H1 (cell line): ENCODE measurements at regions not wholly inside any gene's neighbourhood (a gene's known extent, or its start where the extent isn't known, plus 50 kb on each side); places are given as distances from the start of the nearest gene placed in this dataset.

Experiments
- CTCF ChIA-PET: fragments of 300-600 bp; sonication (Branson Sonifier 250); formaldehyde crosslinking; loops from one replicate; lab custom pipeline; 2021; ENCODE audit not compliant: partially characterized antibody; lab: Charles Lee
- POLR2A ChIA-PET: fragments of 300-600 bp; sonication (Branson Sonifier 250); formaldehyde crosslinking; loops from one replicate; lab custom pipeline; 2021; ENCODE audit warnings: inconsistent platforms; ENCODE audit not compliant: partially characterized antibody; lab: Charles Lee
- DNase-seq, 2 experiments: peaks; one replicate each; pipeline versions ENCODE4 v3.0.0 to v3.0.0-alpha.2; 2010 to 2022; ENCODE audit warnings: low spot score in 2 of 2, low read depth in 1 of 2, mixed read lengths in 1 of 2
- FAIRE-seq: peaks from 2 replicates; lab custom pipeline; 2011; peaks lifted over from hg19 to GRCh38; lab: Jason Lieb, UNC
- H2AFZ ChIP-seq: 2 replicates; pipeline ENCODE4 v1.8.1; 2012; ENCODE audit warnings: low read length, inconsistent platforms
- H2AK5ac ChIP-seq: 2 replicates; pipeline ENCODE4 v1.6.1; 2013; ENCODE audit warnings: low read depth, low read length
- H2BK120ac ChIP-seq: replicated peaks from 2 replicates; pipeline ENCODE3; 2013; ENCODE audit warnings: low read depth, low read length, inconsistent platforms
- H2BK12ac ChIP-seq: 2 replicates; pipeline ENCODE4 v1.6.1; 2013; ENCODE audit warnings: low read depth, low read length
- H2BK15ac ChIP-seq: 2 replicates; pipeline ENCODE4 v1.6.1; 2013; ENCODE audit warnings: low read length
- H2BK20ac ChIP-seq: 2 replicates; pipeline ENCODE4 v1.6.1; 2013; ENCODE audit warnings: low read length
- H2BK5ac ChIP-seq: 2 replicates; pipeline ENCODE4 v1.6.1; 2013; ENCODE audit warnings: low read depth, low read length
- H3K14ac ChIP-seq: 2 replicates; pipeline ENCODE4 v1.6.1; 2013; ENCODE audit warnings: inconsistent platforms; ENCODE audit not compliant: insufficient read length
- H3K18ac ChIP-seq: 2 replicates; pipeline ENCODE4 v1.6.1; 2013; ENCODE audit warnings: low read length; ENCODE audit errors: extremely low read depth
- H3K23ac ChIP-seq: 2 replicates; pipeline ENCODE4 v1.6.1; 2013; ENCODE audit warnings: inconsistent platforms; ENCODE audit not compliant: insufficient read length
- H3K23me2 ChIP-seq: 2 replicates; pipeline ENCODE4 v1.6.1; 2013; ENCODE audit warnings: low read depth, low read length
- H3K27ac ChIP-seq: 2 replicates; pipeline ENCODE4 v1.6.1; 2011; ENCODE audit warnings: low read depth, low read length, inconsistent platforms
- H3K27me3 ChIP-seq, 4 experiments: replicated peaks in 1 of 4; 1 replicate in 1 of 4; 2 replicates in 3 of 4; pipeline versions ENCODE4 v1.6.1 to v1.8.1; 2011 to 2013; ENCODE audit warnings: low read length in 3 of 4, mild to moderate bottlenecking in 3 of 4, inconsistent platforms in 2 of 4, mixed read lengths in 2 of 4, moderate library complexity in 1 of 4; ENCODE audit not compliant: control insufficient read depth in 3 of 4, insufficient read depth in 3 of 4; ENCODE audit errors: extremely low read depth in 1 of 4
- H3K36me3 ChIP-seq, 4 experiments: 2 replicates each; pipeline versions ENCODE4 v1.6.1 to v1.8.1; 2011 to 2013; ENCODE audit warnings: mild to moderate bottlenecking in 4 of 4, low read length in 3 of 4, moderate library complexity in 2 of 4, control low read depth in 1 of 4, inconsistent platforms in 1 of 4; ENCODE audit not compliant: insufficient read depth in 4 of 4, control insufficient read depth in 2 of 4
- H3K4ac ChIP-seq: replicated peaks from 2 replicates; pipeline ENCODE3; 2013; ENCODE audit warnings: low read length, low read depth, mixed read lengths, inconsistent platforms; ENCODE audit not compliant: insufficient read length
- H3K4me1 ChIP-seq, 4 experiments: replicated peaks in 1 of 4; 1 replicate in 1 of 4; 2 replicates in 3 of 4; pipeline versions ENCODE4 v1.6.1 to v1.8.1; 2011 to 2013; ENCODE audit warnings: low read length in 3 of 4, inconsistent platforms in 2 of 4, mixed read lengths in 1 of 4; ENCODE audit not compliant: insufficient read depth in 4 of 4, control insufficient read depth in 3 of 4
- H3K4me2 ChIP-seq, 2 experiments: 2 replicates each; pipeline versions ENCODE4 v1.6.1 to v1.8.1; 2011 to 2013; ENCODE audit warnings: low read depth in 2 of 2, low read length in 2 of 2, control low read depth in 1 of 2, inconsistent platforms in 1 of 2, mild to moderate bottlenecking in 1 of 2; ENCODE audit not compliant: insufficient read depth in 1 of 2
- H3K4me3 ChIP-seq, 4 experiments: fragments of 200-600, 300-600 bp in 1 of 4; sonication (generic), shearing (Covaris generic), sonication (Bioruptor Twin) in 1 of 4; 2 replicates each; pipeline versions ENCODE4 v1.5.1 to v1.8.1; 2011 to 2016; ENCODE audit warnings: low read length in 4 of 4, low read depth in 3 of 4, control low read depth in 2 of 4, inconsistent platforms in 2 of 4, mild to moderate bottlenecking in 2 of 4, mixed read lengths in 1 of 4, moderate library complexity in 1 of 4; ENCODE audit not compliant: insufficient read depth in 2 of 4; ENCODE audit errors: extremely low read depth in 1 of 4
- H3K56ac ChIP-seq: replicated peaks from 2 replicates; pipeline ENCODE3; 2013; ENCODE audit warnings: low read depth, mild to moderate bottlenecking, mixed read lengths, low read length, inconsistent platforms; ENCODE audit not compliant: insufficient read length
- H3K79me1 ChIP-seq: 2 replicates; pipeline ENCODE4 v1.6.1; 2013; ENCODE audit warnings: low read depth, low read length, control low read depth
- H3K79me2 ChIP-seq, 2 experiments: 2 replicates each; pipeline versions ENCODE4 v1.6.1 to v1.8.1; 2012 to 2013; ENCODE audit warnings: low read length in 2 of 2, mild to moderate bottlenecking in 2 of 2, inconsistent platforms in 1 of 2; ENCODE audit not compliant: insufficient read depth in 2 of 2, control insufficient read depth in 1 of 2
- H3K9ac ChIP-seq, 4 experiments: replicated peaks in 1 of 4; 1 replicate in 1 of 4; 2 replicates in 3 of 4; pipeline versions ENCODE4 v1.6.1 to v1.8.1; 2011 to 2013; ENCODE audit warnings: low read depth in 3 of 4, low read length in 3 of 4, control low read depth in 2 of 4, mild to moderate bottlenecking in 2 of 4, moderate library complexity in 2 of 4, inconsistent platforms in 1 of 4; ENCODE audit errors: extremely low read depth in 1 of 4
- H3K9me3 ChIP-seq, 2 experiments: 2 replicates each; pipeline versions ENCODE4 v1.6.1 to v1.8.1; 2012 to 2013; ENCODE audit warnings: mild to moderate bottlenecking in 2 of 2, moderate library complexity in 2 of 2, control low read depth in 1 of 2, inconsistent platforms in 1 of 2, low read depth in 1 of 2, low read length in 1 of 2, mixed read lengths in 1 of 2; ENCODE audit not compliant: insufficient read depth in 2 of 2
- H4K20me1 ChIP-seq, 2 experiments: replicated peaks in 1 of 2; 2 replicates each; pipeline versions ENCODE3 to v1.8.1; 2011 to 2013; ENCODE audit warnings: inconsistent platforms in 2 of 2, low read length in 2 of 2, mild to moderate bottlenecking in 1 of 2; ENCODE audit not compliant: insufficient read depth in 2 of 2, control insufficient read depth in 1 of 2
- H4K5ac ChIP-seq: 2 replicates; pipeline ENCODE4 v1.6.1; 2013; ENCODE audit warnings: low read length, low read depth, mixed read lengths, inconsistent platforms; ENCODE audit not compliant: insufficient read length
- H4K8ac ChIP-seq: 2 replicates; pipeline ENCODE4 v1.8.0; 2013; ENCODE audit warnings: mild to moderate bottlenecking, moderate library complexity, low read length, inconsistent platforms; ENCODE audit not compliant: insufficient read depth; ENCODE audit errors: extremely low read depth
- H4K91ac ChIP-seq: replicated peaks from 2 replicates; pipeline ENCODE3; 2013; ENCODE audit warnings: low read length, mixed read lengths, inconsistent platforms; ENCODE audit not compliant: insufficient read length
- ATF3 ChIP-seq: IDR thresholded peaks from 2 replicates; pipeline ENCODE4 v1.6.1; 2011; ENCODE audit warnings: low read depth, mild to moderate bottlenecking, low read length; ENCODE audit not compliant: insufficient read depth
- BACH1 ChIP-seq: IDR thresholded peaks from 2 replicates; pipeline ENCODE4 v1.6.1; 2012; ENCODE audit warnings: low read length, improper control_type of control experiment
- CHD2 ChIP-seq: IDR thresholded peaks from 2 replicates; pipeline ENCODE4 v1.6.1; 2012; ENCODE audit warnings: low read length, improper control_type of control experiment
- GTF2F1 ChIP-seq: IDR thresholded peaks from 2 replicates; pipeline ENCODE4 v1.6.1; 2012; ENCODE audit warnings: low read depth, low read length, improper control_type of control experiment, borderline replicate concordance
- JUND ChIP-seq: IDR thresholded peaks from 2 replicates; pipeline ENCODE4 v1.6.1; 2011; ENCODE audit warnings: mild to moderate bottlenecking, improper control_type of control experiment, low read length
- MAFK ChIP-seq: IDR thresholded peaks from 2 replicates; pipeline ENCODE4 v1.6.1; 2012; ENCODE audit warnings: low read depth, mild to moderate bottlenecking, improper control_type of control experiment, low read length
- NANOG ChIP-seq: IDR thresholded peaks from 2 replicates; pipeline ENCODE4 v1.6.1; 2011; ENCODE audit warnings: low read length, low read depth, mild to moderate bottlenecking, inconsistent platforms; ENCODE audit not compliant: insufficient read depth, poor library complexity, severe bottlenecking
- POLR2AphosphoS5 ChIP-seq: IDR thresholded peaks from 2 replicates; pipeline ENCODE4 v1.6.1; 2011; ENCODE audit warnings: low read depth, low read length
- RBBP5 ChIP-seq: IDR thresholded peaks from 2 replicates; pipeline ENCODE4 v1.7.1; 2012; ENCODE audit warnings: low read depth, mild to moderate bottlenecking, inconsistent platforms, low read length, moderate library complexity, borderline replicate concordance
- SIRT6 ChIP-seq: IDR thresholded peaks from one replicate; pipeline ENCODE4 v1.7.1; 2012; ENCODE audit warnings: low read length, inconsistent platforms
- SIX5 ChIP-seq: IDR thresholded peaks from 2 replicates; pipeline ENCODE4 v1.6.1; 2011; ENCODE audit warnings: mild to moderate bottlenecking, low read depth, low read length
- TCF12 ChIP-seq: IDR thresholded peaks from 2 replicates; pipeline ENCODE4 v1.6.1; 2011; ENCODE audit warnings: low read depth, mild to moderate bottlenecking, low read length
- USF2 ChIP-seq: IDR thresholded peaks from 2 replicates; pipeline ENCODE4 v1.6.1; 2011; ENCODE audit warnings: low read length, improper control_type of control experiment
- WGBS, 2 experiments: shearing (Covaris generic) in 1 of 2; methylation state at CpG; one replicate each; pipeline versions ENCODE4 v1.1.6 to v1.1.7; 2013 to 2015; ENCODE audit warnings: low lambda C conversion rate in 2 of 2, mixed read lengths in 2 of 2, inconsistent platforms in 1 of 2, low coverage in 1 of 2, missing lambda C conversion rate in 1 of 2; ENCODE audit not compliant: insufficient replicate concordance in 2 of 2, insufficient coverage in 1 of 2, insufficient read length in 1 of 2; ENCODE audit errors: extremely low coverage in 1 of 2, missing lambda C conversion rate in 1 of 2; 5-methylcytosine and 5-hydroxymethylcytosine counted together

- Histone ChIP-seq H3K4me1 (peaks cover 2 to 10% (median 3%) of the 10 kb centered on the region in 4 experiments; a peak in 3 of 7 replicates), H3K56ac (no peak overlapping the region), H3K14ac (no peak overlapping the region), H4K8ac (no peak overlapping the region), H2BK5ac (no peak overlapping the region), H4K5ac (no peak overlapping the region), H3K9me3 (no peaks in the 10 kb centered on the region), H2BK12ac (no peak overlapping the region), H3K18ac (no peak overlapping the region), H4K20me1 (no peaks in the 10 kb centered on the region), H2BK120ac (no peak overlapping the region), H3K27ac (no peak overlapping the region), H3K4ac (no peak overlapping the region), H2AFZ (no peak overlapping the region; the same call in 1 of the 2 replicates), H2AK5ac (no peak overlapping the region), H3K4me2 (no peak overlapping the region), H2BK20ac (no peak overlapping the region), H3K9ac (no peak overlapping the region), H4K91ac (no peak overlapping the region), H3K23me2 (no peaks in the 10 kb centered on the region), H3K23ac (no peak overlapping the region), H2BK15ac (no peak overlapping the region), H3K36me3 (no peaks in the 10 kb centered on the region), H3K79me1 (no peaks in the 10 kb centered on the region), H3K79me2 (no peaks in the 10 kb centered on the region), H3K27me3 (no peaks in the 10 kb centered on the region), H3K4me3 (no peak overlapping the region)
- no peak for DNase-seq
- no peak for FAIRE-seq
- 74% methylated on average over 6 of the region's 6 CpGs; no CpG with 5 or more reads in 1 of the 2 experiments for WGBS, 2 experiments
- ChIA-PET POLR2A (no interaction called here), CTCF (interaction anchor here (1.2 kb wide), 1 partner anchor 18 kb away, joined by 3 read pairs; no protein-coding TSS in a partner anchor)
- no peak for TF ChIP-seq USF2
- no peak for TF ChIP-seq BACH1
- TF ChIP-seq MAFK: no peak
- no peak for TF ChIP-seq JUND
- no peak for TF ChIP-seq RBBP5
- no peak for TF ChIP-seq SIX5
- no peak for TF ChIP-seq ATF3
- TF ChIP-seq GTF2F1: no peak
- TF ChIP-seq TCF12: no peak
- TF ChIP-seq NANOG: no peak
- no peak for TF ChIP-seq CHD2
- TF ChIP-seq SIRT6: no peak
- TF ChIP-seq POLR2AphosphoS5: no peak
Observed at GRCh38 chr20:53810661-53811355, 217.2 kb upstream of the ZNF217 start.
